Nephron progenitor cell (in vitro differentiated cells): ENCODE measurements at regions not wholly inside any gene's neighbourhood (a gene's known extent, or its start where the extent isn't known, plus 50 kb on each side); places are given as distances from the start of the nearest gene placed in this dataset.

Source experiments
- DNase-seq: peaks from one replicate; pipeline ENCODE4 v3.0.0; 2021
- H3K27ac Mint-ChIP-seq: 2 replicates; pipeline ENCODE4 v1.8.0; 2021; ENCODE audit warnings: mild to moderate bottlenecking, moderate library complexity, mixed read lengths
- H3K27me3 Mint-ChIP-seq: 2 replicates; pipeline ENCODE4 v1.8.0; 2021; ENCODE audit warnings: mild to moderate bottlenecking, low read depth, mixed read lengths; ENCODE audit not compliant: poor library complexity
- H3K36me3 Mint-ChIP-seq: 2 replicates; pipeline ENCODE4 v1.8.0; 2021; ENCODE audit warnings: low read depth, mixed read lengths
- H3K4me1 Mint-ChIP-seq: 2 replicates; pipeline ENCODE4 v1.8.0; 2021; ENCODE audit warnings: mixed read lengths
- H3K4me3 Mint-ChIP-seq: 2 replicates; pipeline ENCODE4 v1.8.0; 2021; ENCODE audit warnings: mild to moderate bottlenecking, moderate library complexity, mixed read lengths
- H3K9me3 Mint-ChIP-seq: 2 replicates; pipeline ENCODE4 v1.8.0; 2021; ENCODE audit warnings: mild to moderate bottlenecking, moderate library complexity, mixed read lengths
- CTCF ChIP-seq: fragments of 200-600 bp; sonication (generic); IDR thresholded peaks from 2 replicates; pipeline ENCODE4 v1.5.0; 2021; ENCODE audit warnings: antibody characterized with exemption

GRCh38 chr4:22573198-22573597 lies 57.3 kb upstream of the ADGRA3 start:
- no peak for DNase-seq
- H3K27me3 Mint-ChIP-seq: no peaks in the 10 kb centered on the region
- H3K27ac Mint-ChIP-seq: no peak overlapping the region
- TF ChIP-seq CTCF: no peak
- no peaks in the 10 kb centered on the region for H3K36me3 Mint-ChIP-seq
- H3K4me1 Mint-ChIP-seq: no peaks in the 10 kb centered on the region
- H3K9me3 Mint-ChIP-seq: peaks cover 22% of the 10 kb centered on the region
- no peak overlapping the region for H3K4me3 Mint-ChIP-seq

- H3K27me3 Mint-ChIP-seq: no peaks in the 10 kb centered on the region
- H3K9me3 Mint-ChIP-seq: peaks cover 21% of the 10 kb centered on the region
- TF ChIP-seq CTCF: no peak
- H3K27ac Mint-ChIP-seq: no peak overlapping the region
- H3K4me1 Mint-ChIP-seq: no peaks in the 10 kb centered on the region
- no peaks in the 10 kb centered on the region for H3K36me3 Mint-ChIP-seq
- H3K4me3 Mint-ChIP-seq: no peak overlapping the region
- DNase-seq: no peak
Measured at GRCh38 chr4:22573641-22574040, 57.8 kb upstream of the ADGRA3 start.

- Mint-ChIP-seq H3K4me1 (no peaks in the 10 kb centered on the region), H3K27ac (no peak overlapping the region), H3K36me3 (no peaks in the 10 kb centered on the region), H3K4me3 (no peak overlapping the region), H3K27me3 (no peaks in the 10 kb centered on the region), H3K9me3 (peaks cover 17% of the 10 kb centered on the region)
- TF ChIP-seq CTCF: no peak
- DNase-seq: no peak
Measured at GRCh38 chr4:22574424-22574823, 58.6 kb upstream of the ADGRA3 start.

GRCh38 chr4:22574880-22575279 lies 59.0 kb upstream of the ADGRA3 start:
- Mint-ChIP-seq H3K4me1 (no peaks in the 10 kb centered on the region), H3K27ac (no peak overlapping the region), H3K36me3 (no peaks in the 10 kb centered on the region), H3K9me3 (peaks cover 14% of the 10 kb centered on the region), H3K27me3 (no peaks in the 10 kb centered on the region), H3K4me3 (no peak overlapping the region)
- no peak for DNase-seq
- TF ChIP-seq CTCF: no peak

DNA sequence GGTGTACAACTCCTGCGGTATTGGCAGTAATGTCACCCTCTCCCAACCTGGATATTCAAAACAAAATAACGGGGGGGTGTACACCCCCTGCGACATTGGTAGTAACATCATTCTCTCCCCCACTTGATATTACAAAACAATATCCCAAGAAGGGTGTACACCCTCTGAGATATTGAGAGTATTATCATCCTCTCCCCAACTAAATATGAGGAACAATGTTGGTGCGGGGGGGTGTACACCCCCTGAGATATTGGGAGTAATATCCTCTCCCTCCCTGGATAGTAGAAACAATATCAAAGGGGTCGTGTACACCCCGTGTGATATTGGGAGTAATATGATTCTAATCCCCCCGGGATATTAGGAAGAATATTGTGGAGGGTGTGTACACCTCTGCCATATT lies 71.4 kb upstream of the ADGRA3 start:
- no peak for TF ChIP-seq CTCF
- H3K27ac Mint-ChIP-seq: no peak overlapping the region
- H3K4me1 Mint-ChIP-seq: no peaks in the 10 kb centered on the region
- H3K9me3 Mint-ChIP-seq: no peaks in the 10 kb centered on the region
- peaks cover 3% of the 10 kb centered on the region for H3K27me3 Mint-ChIP-seq
- H3K36me3 Mint-ChIP-seq: no peaks in the 10 kb centered on the region
- DNase-seq: no peak
- no peak overlapping the region for H3K4me3 Mint-ChIP-seq

GRCh38 chr4:22593933-22594332 lies 78.1 kb upstream of the ADGRA3 start:
- Mint-ChIP-seq H3K4me1 (peaks cover 7% of the 10 kb centered on the region), H3K9me3 (no peaks in the 10 kb centered on the region), H3K4me3 (no peak overlapping the region), H3K27ac (no peak overlapping the region), H3K36me3 (no peaks in the 10 kb centered on the region), H3K27me3 (peaks cover 13% of the 10 kb centered on the region)
- no peak for DNase-seq
- TF ChIP-seq CTCF: no peak
